ENCODE measurements at regions not wholly inside any gene's neighbourhood (a gene's known extent, or its start where the extent isn't known, plus 50 kb on each side); places are given as distances from the start of the nearest gene placed in this dataset.

GRCh38 chr14:101216366-101217079 is 313.0 kb upstream of the RTL1 start:
- TF ChIP-seq CTCF (IDR thresholded peaks at IDR 0.05) = no peak
- no peak for TF ChIP-seq POLR2A (IDR thresholded peaks at IDR 0.05)

Measured in right lobe of liver (tissue), 4 donors.